HepG2 (cell line): ENCODE measurements at regions not wholly inside any gene's neighbourhood (a gene's known extent, or its start where the extent isn't known, plus 50 kb on each side); places are given as distances from the start of the nearest gene placed in this dataset.

ENCODE experiments used
- ATAC-seq: fragments of 200-7000 bp; cut with Tn5 transposase; 3 replicates; pipeline ENCODE4 v1.9.1; 2020; ENCODE audit warnings: mild to moderate bottlenecking, moderate library complexity
- BruUV-seq: library from RNA; stranded (reverse); fragments of 400-500 nt; replicated peaks from 2 replicates; lab custom pipeline; 2021; lab: Mats Ljungman, UMichigan
- CTCF ChIA-PET: fragments of 300-600 bp; formaldehyde crosslinking; extraction: SDS; loops from one replicate; lab custom pipeline; 2021; ENCODE audit warnings: low total read pairs, inconsistent platforms, low intra/inter-chr PET ratio; lab: Yijun Ruan, JAX
- POLR2A ChIA-PET: fragments of 350-600 bp; sonication (Branson Sonifier 250); formaldehyde crosslinking; loops from one replicate; lab custom pipeline; 2020; ENCODE audit warnings: antibody characterized with exemption, inconsistent platforms; lab: Yijun Ruan, JAX
- DNase-seq: peaks from one replicate; pipeline ENCODE4 v3.0.0-alpha.2; 2015; ENCODE audit warnings: low spot score
- FAIRE-seq: peaks from 3 replicates; lab custom pipeline; 2011; peaks lifted over from hg19 to GRCh38; lab: Jason Lieb, UNC
- H2AFZ ChIP-seq: one replicate; pipeline ENCODE4 v1.6.1; 2011; ENCODE audit warnings: low read length, inconsistent platforms
- H3K27ac ChIP-seq: fragments of 300-600 bp; 3 replicates; pipeline ENCODE4 v1.8.0; 2011; ENCODE audit warnings: mixed run types, mild to moderate bottlenecking, mixed read lengths, low read length, inconsistent platforms; ENCODE audit not compliant: insufficient read depth; ENCODE audit errors: extremely low read length
- H3K27me3 ChIP-seq, 2 experiments: fragments of 200-600 bp in 1 of 2; 2 replicates in 1 of 2; 3 replicates in 1 of 2; pipeline versions ENCODE4 v1.6.0 to v1.8.0; 2011; ENCODE audit warnings: low read length in 2 of 2, mild to moderate bottlenecking in 2 of 2, moderate library complexity in 2 of 2, inconsistent platforms in 1 of 2; ENCODE audit not compliant: insufficient read depth in 2 of 2, control insufficient read depth in 1 of 2
- H3K36me3 ChIP-seq, 2 experiments: fragments of 200-600 bp in 1 of 2; replicated peaks in 1 of 2; 2 replicates in 1 of 2; 3 replicates in 1 of 2; pipeline versions ENCODE4 v1.5.1 to v1.8.0; 2011; ENCODE audit warnings: low read length in 2 of 2, inconsistent platforms in 1 of 2; ENCODE audit not compliant: insufficient read depth in 2 of 2, control insufficient read depth in 1 of 2
- H3K4me1 ChIP-seq: 2 replicates; pipeline ENCODE4 v1.5.1; 2012; ENCODE audit warnings: low read length, inconsistent platforms; ENCODE audit not compliant: insufficient read depth
- H3K4me2 ChIP-seq: 2 replicates; pipeline ENCODE4 v1.6.0; 2011; ENCODE audit warnings: low read depth, low read length, inconsistent platforms
- H3K4me3 ChIP-seq, 3 experiments: fragments of 200-600 bp in 1 of 3; sonication (generic), shearing (Covaris generic) in 1 of 3; replicated peaks in 1 of 3; 2 replicates each; pipeline ENCODE4 v1.5.1; 2011 to 2016; ENCODE audit warnings: low read length in 3 of 3, inconsistent platforms in 2 of 3, low read depth in 2 of 3, mild to moderate bottlenecking in 2 of 3, control low read depth in 1 of 3, mixed read lengths in 1 of 3; ENCODE audit not compliant: insufficient read depth in 1 of 3
- H3K79me2 ChIP-seq: one replicate; pipeline ENCODE4 v1.6.1; 2011; ENCODE audit warnings: low read length, inconsistent platforms; ENCODE audit not compliant: insufficient read depth
- H3K9ac ChIP-seq: 2 replicates; pipeline ENCODE4 v1.6.0; 2011; ENCODE audit warnings: mild to moderate bottlenecking, low read depth, low read length, inconsistent platforms; ENCODE audit not compliant: insufficient read depth
- H3K9me3 ChIP-seq: 2 replicates; pipeline ENCODE4 v1.5.1; 2012; ENCODE audit warnings: mild to moderate bottlenecking, low read length
- H4K20me1 ChIP-seq: 2 replicates; pipeline ENCODE4 v1.6.0; 2011; ENCODE audit warnings: inconsistent platforms, mild to moderate bottlenecking, low read length, moderate library complexity; ENCODE audit not compliant: insufficient read depth
- ATRX ChIP-seq: sonication (generic); formaldehyde crosslinking; IDR thresholded peaks from 2 replicates; pipeline ENCODE4 v1.4.0; 2020; ENCODE audit warnings: missing genetic modification reagents, borderline replicate concordance
- BHLHE40 ChIP-seq: IDR thresholded peaks from 2 replicates; pipeline ENCODE4 v1.6.1; 2011; ENCODE audit warnings: low read length, improper control_type of control experiment
- HNF1A ChIP-seq, 2 experiments: sonication (generic) in 1 of 2; formaldehyde crosslinking in 1 of 2; IDR thresholded peaks; 2 replicates each; pipeline versions ENCODE4 v1.4.0 to v1.6.1; 2016 to 2020; ENCODE audit warnings: borderline replicate concordance in 1 of 2, low read depth in 1 of 2, mild to moderate bottlenecking in 1 of 2, missing genetic modification reagents in 1 of 2
- KAT8 ChIP-seq: IDR thresholded peaks from 2 replicates; pipeline ENCODE4 v1.6.1; 2016; ENCODE audit warnings: missing genetic modification reagents, missing compliant biosample characterization
- RARA ChIP-seq: IDR thresholded peaks from 2 replicates; pipeline ENCODE4 v1.6.1; 2016; ENCODE audit warnings: missing genetic modification reagents, missing compliant biosample characterization
- SAP130 ChIP-seq: IDR thresholded peaks from 2 replicates; pipeline ENCODE4 v1.6.1; 2016; ENCODE audit warnings: low read depth
- SOX13 ChIP-seq, 3 experiments: fragments of 450-650 bp in 1 of 3; sonication (generic) in 1 of 3; formaldehyde crosslinking in 1 of 3; IDR thresholded peaks in 2 of 3; conservative IDR thresholded peaks in 1 of 3; 2 replicates each; pipeline versions ENCODE4 v1.5.0 to v1.6.1; 2016 to 2020; ENCODE audit warnings: antibody characterized with exemption in 1 of 3, mild to moderate bottlenecking in 1 of 3, missing compliant biosample characterization in 1 of 3, missing genetic modification reagents in 1 of 3, moderate library complexity in 1 of 3
- SOX5 ChIP-seq: IDR thresholded peaks from 2 replicates; pipeline ENCODE4 v1.6.1; 2016; ENCODE audit warnings: borderline replicate concordance
- SOX6 ChIP-seq, 2 experiments: fragments of 450-650 bp in 1 of 2; sonication (generic) in 1 of 2; formaldehyde crosslinking in 1 of 2; IDR thresholded peaks; 2 replicates each; pipeline versions ENCODE4 v1.4.0 to v1.6.1; 2017 to 2020; ENCODE audit warnings: antibody characterized with exemption in 1 of 2, mild to moderate bottlenecking in 1 of 2, missing genetic modification reagents in 1 of 2
- TCF7 ChIP-seq: sonication (generic); IDR thresholded peaks from 2 replicates; pipeline ENCODE4 v1.6.1; 2016; ENCODE audit warnings: antibody characterized with exemption, low read depth
- TEAD3 ChIP-seq: optimal IDR thresholded peaks from 2 replicates; pipeline ENCODE3; 2016; ENCODE audit warnings: borderline replicate concordance
- ZNF317 ChIP-seq: sonication (generic); formaldehyde crosslinking; IDR thresholded peaks from 2 replicates; pipeline ENCODE4 v1.5.0; 2020; ENCODE audit warnings: mild to moderate bottlenecking, missing genetic modification reagents
- ZNF644 ChIP-seq: IDR thresholded peaks from 2 replicates; pipeline ENCODE4 v1.6.1; 2016; ENCODE audit warnings: low read depth
- WGBS: methylation state at CpG from one replicate; pipeline ENCODE4 v1.1.6; 2017; ENCODE audit warnings: low lambda C conversion rate; 5-methylcytosine and 5-hydroxymethylcytosine counted together
- in situ Hi-C: cut with HindIII; loops from 2 replicates; pipeline ENCODE4 v1.10.0; 2017; ENCODE audit warnings: low pct_unique_long_range_greater_than_20kb; ENCODE audit not compliant: extremely low pct_ligation_motif_present
- intact Hi-C: fragments of 100-400 bp; cut with micrococcal nuclease; formaldehyde crosslinking; loops from one replicate; pipeline ENCODE4 v1.10.0; 2022; ENCODE audit not compliant: unreplicated experiment

DNA sequence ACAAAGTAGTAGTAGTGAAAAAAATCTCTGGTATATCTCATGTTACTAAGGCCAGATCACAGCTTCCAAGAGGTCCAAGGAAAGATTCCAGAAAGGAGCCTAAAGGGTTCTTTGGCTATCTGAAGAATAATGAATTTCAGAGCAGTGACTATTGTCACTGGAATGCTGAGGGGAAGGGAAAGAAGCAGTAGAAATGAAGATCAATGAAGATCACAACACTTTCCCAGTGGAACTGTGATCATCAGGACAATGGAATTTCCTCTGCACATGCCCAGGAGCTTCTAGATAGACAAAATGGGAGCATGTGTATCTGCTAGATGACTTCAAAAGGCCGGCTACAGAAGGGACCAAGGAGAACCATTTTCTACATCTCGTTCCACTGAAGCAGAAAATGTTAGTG is 219.5 kb upstream of the PHYHIPL start:
- H3K4me1 ChIP-seq, result peaks cover 50% of the 10 kb centered on the region
- H3K36me3 ChIP-seq, result no peaks in the 10 kb centered on the region
- no peak for FAIRE-seq
- peak; percentile 49 for ATAC-seq
- no TSS peak for BruUV-seq
- TF ChIP-seq SOX13 (IDR thresholded peaks at IDR 0.05) (no peak), SOX13 (CRISPR knock-in tag; conservative IDR thresholded peaks at IDR 0.05 in 1 of 2, IDR thresholded peaks at IDR 0.05 in 1 of 2) (peak in 1 of 2 experiments; percentile 33; a peak in 1 of 4 replicates), TEAD3 (CRISPR knock-in tag) (no peak), SOX6 (IDR thresholded peaks at IDR 0.05) (no peak), SOX6 (CRISPR knock-in tag; IDR thresholded peaks at IDR 0.05) (peak; percentile 25; the same call in 1 of the 2 replicates), SAP130 (CRISPR knock-in tag) (0 out of 2 replicates have a peak, but pooled peaks have one; percentile 11), ZNF644 (CRISPR knock-in tag) (0 out of 2 replicates have a peak, but pooled peaks have one; percentile 11), KAT8 (peak; percentile 27; the same call in 1 of the 2 replicates), HNF1A (IDR thresholded peaks at IDR 0.05; ENCODE audit: low read depth) (no peak), HNF1A (CRISPR knock-in tag; IDR thresholded peaks at IDR 0.05; ENCODE audit: borderline replicate concordance) (no peak), RARA (CRISPR knock-in tag) (peak; percentile 20; the same call in 1 of the 2 replicates), SOX5 (peak; percentile 47; the same call in 1 of the 2 replicates), ATRX (CRISPR knock-in tag) (no peak), ZNF317 (peak; percentile 73; the same call in 1 of the 2 replicates), TCF7 (0 out of 2 replicates have a peak, but pooled peaks have one; percentile 24), BHLHE40 (0 out of 2 replicates have a peak, but pooled peaks have one; percentile 20)
- peak; percentile 61 for DNase-seq
- H3K27me3 ChIP-seq, result no peaks in the 10 kb centered on the region
- H4K20me1 ChIP-seq, result no peaks in the 10 kb centered on the region
- ChIA-PET POLR2A (interaction anchor here (0.7 to 2.4 kb wide), 8 partner anchors 8 to 219 kb away, joined by 3 to 8 read pairs (median 4); partner anchors contain the start of gene PHYHIPL), CTCF (no interaction called here)
- H3K9me3 ChIP-seq, result no peaks in the 10 kb centered on the region; the same call in 1 of the 2 replicates
- WGBS, result 96% methylated on average over 2 of the region's 2 CpGs
- in situ Hi-C loops (loop anchor here (10.0 kb wide), 2 partner anchors 278 to 668 kb away; no protein-coding TSS in a partner anchor), intact Hi-C loops (loop anchor here (10.0 kb wide), 2 partner anchors 172 to 668 kb away; no protein-coding TSS in a partner anchor)
- no peak overlapping the region for H3K27ac ChIP-seq
- H3K9ac ChIP-seq, result no peak overlapping the region
- H2AFZ ChIP-seq, result no peak overlapping the region
- no peak overlapping the region for H3K4me3 ChIP-seq
- no peak overlapping the region for H3K4me2 ChIP-seq
- peaks cover 8% of the 10 kb centered on the region for H3K79me2 ChIP-seq
